HG03060 (cell line): ENCODE measurements at regions not wholly inside any gene's neighbourhood (a gene's known extent, or its start where the extent isn't known, plus 50 kb on each side); places are given as distances from the start of the nearest gene placed in this dataset.

Experiments
- ATAC-seq: cut with Tn5 transposase; IDR thresholded peaks from one replicate; pipeline ENCODE4 v1.9.1; 2021; ENCODE audit warnings: low read depth, moderate number of reproducible peaks; ENCODE audit not compliant: unreplicated experiment

- no peak for ATAC-seq
Measured at GRCh38 chr1:216902669-216903381, 179.6 kb upstream of the ESRRG start.

- ATAC-seq = no peak
Measured at GRCh38 chr1:216900116-216900620, 176.9 kb upstream of the ESRRG start.

GRCh38 chr1:216898801-216899200 lies 175.6 kb upstream of the ESRRG start:
- ATAC-seq = no peak

GRCh38 chr1:216896146-216896545 lies 172.9 kb upstream of the ESRRG start:
- ATAC-seq = no peak

GRCh38 chr1:216894494-216894893 lies 171.3 kb upstream of the ESRRG start:
- ATAC-seq = no peak

GRCh38 chr1:216892581-216893160 lies 169.4 kb upstream of the ESRRG start:
- no peak for ATAC-seq

- ATAC-seq = no peak
Measured at GRCh38 chr1:216890871-216891270, 167.6 kb upstream of the ESRRG start.

- ATAC-seq = no peak
Measured at GRCh38 chr1:216888731-216889130, 165.5 kb upstream of the ESRRG start.

GRCh38 chr1:216887032-216887431 lies 163.8 kb upstream of the ESRRG start:
- no peak for ATAC-seq

- ATAC-seq = no peak
Measured at GRCh38 chr1:216884614-216885229, 161.5 kb upstream of the ESRRG start.

- no peak for ATAC-seq
Measured at GRCh38 chr1:216883518-216883917, 160.3 kb upstream of the ESRRG start.

- ATAC-seq = no peak
Measured at GRCh38 chr1:216881695-216882094, 158.5 kb upstream of the ESRRG start.

- ATAC-seq = no peak
Measured at GRCh38 chr1:216866714-216867113, 143.5 kb upstream of the ESRRG start.

- no peak for ATAC-seq
Measured at GRCh38 chr1:216855810-216856209, 132.6 kb upstream of the ESRRG start.

GRCh38 chr1:216854836-216855484 lies 131.7 kb upstream of the ESRRG start:
- ATAC-seq = no peak

- no peak for ATAC-seq
Measured at GRCh38 chr1:216851073-216851472, 127.8 kb upstream of the ESRRG start.

- no peak for ATAC-seq
Measured at GRCh38 chr1:216849146-216849545, 125.9 kb upstream of the ESRRG start.

GRCh38 chr1:216847397-216848036 lies 124.3 kb upstream of the ESRRG start:
- no peak for ATAC-seq

- ATAC-seq = no peak
Measured at GRCh38 chr1:216846339-216846738, 123.1 kb upstream of the ESRRG start.

- ATAC-seq = no peak
Measured at GRCh38 chr1:216843409-216843808, 120.2 kb upstream of the ESRRG start.

GRCh38 chr1:216841165-216841564 lies 117.9 kb upstream of the ESRRG start:
- no peak for ATAC-seq
